ENCODE measurements at regions not wholly inside any gene's neighbourhood (a gene's known extent, or its start where the extent isn't known, plus 50 kb on each side); places are given as distances from the start of the nearest gene placed in this dataset.

GRCh38 chr10:91071786-91072185 lies 148.7 kb upstream of the PCGF5 start:
- no peak for TF ChIP-seq POLR2A (IDR thresholded peaks at IDR 0.05)
- TF ChIP-seq CTCF (IDR thresholded peaks at IDR 0.05) = no peak
